DOHH2 (cell line): ENCODE measurements at regions not wholly inside any gene's neighbourhood (a gene's known extent, or its start where the extent isn't known, plus 50 kb on each side); places are given as distances from the start of the nearest gene placed in this dataset.

Experiments
- CTCF ChIP-seq: fragments of 200-600 bp; sonication (generic); IDR thresholded peaks from one replicate; pipeline ENCODE4 v1.5.1; 2014; ENCODE audit warnings: antibody characterized with exemption, mild to moderate bottlenecking, low read depth, low read length; ENCODE audit not compliant: poor library complexity, severe bottlenecking
- EZH2phosphoT487 ChIP-seq: fragments of 200-600 bp; sonication (generic); IDR thresholded peaks from 2 replicates; pipeline ENCODE4 v1.6.1; 2017; ENCODE audit warnings: borderline replicate concordance, mild to moderate bottlenecking, antibody characterized with exemption, low read length, moderate library complexity, mixed read lengths

- TF ChIP-seq CTCF (no peak), EZH2phosphoT487 (no peak)
Observed at GRCh38 chrX:45765281-45765680, 564.6 kb upstream of the DIPK2B start.
